ENCODE measurements at regions not wholly inside any gene's neighbourhood (a gene's known extent, or its start where the extent isn't known, plus 50 kb on each side); places are given as distances from the start of the nearest gene placed in this dataset.

DNA sequence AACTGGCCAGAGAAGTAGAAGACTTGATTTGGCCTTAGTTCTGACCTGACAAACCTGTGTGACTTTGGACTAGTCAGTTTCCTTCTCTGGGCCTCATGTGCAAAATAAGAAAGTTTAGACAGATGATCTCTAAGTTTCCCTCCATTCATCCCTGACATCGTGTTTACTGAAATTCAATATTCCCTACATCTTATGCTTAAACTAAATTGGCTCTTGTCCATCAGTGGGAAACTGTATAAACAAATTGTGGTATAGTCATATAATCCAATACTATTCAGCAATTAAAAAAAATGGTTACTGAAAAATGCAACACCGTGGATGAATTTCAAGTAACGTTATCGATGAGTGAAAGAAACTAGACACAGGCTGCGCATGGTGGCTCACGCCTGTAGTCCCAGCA, 64.4 kb upstream of the HRH1 start:
- DNase-seq (ENCODE audit: extremely low read depth in 1 of 2, low read depth in 1 of 2) = no peak

- no peak for DNase-seq (ENCODE audit: extremely low read depth in 1 of 2, low read depth in 1 of 2)
Observed at GRCh38 chr3:11090551-11090950, 63.7 kb upstream of the HRH1 start.

GRCh38 chr3:11091088-11091590, 63.2 kb upstream of the HRH1 start:
- DNase-seq (ENCODE audit: extremely low read depth in 1 of 2, low read depth in 1 of 2) = no peak

GRCh38 chr3:11091791-11092190, 62.5 kb upstream of the HRH1 start:
- DNase-seq (ENCODE audit: extremely low read depth in 1 of 2, low read depth in 1 of 2) = no peak

- DNase-seq (ENCODE audit: extremely low read depth in 1 of 2, low read depth in 1 of 2) = no peak
Observed at GRCh38 chr3:11093823-11094340, 60.4 kb upstream of the HRH1 start.

DNA sequence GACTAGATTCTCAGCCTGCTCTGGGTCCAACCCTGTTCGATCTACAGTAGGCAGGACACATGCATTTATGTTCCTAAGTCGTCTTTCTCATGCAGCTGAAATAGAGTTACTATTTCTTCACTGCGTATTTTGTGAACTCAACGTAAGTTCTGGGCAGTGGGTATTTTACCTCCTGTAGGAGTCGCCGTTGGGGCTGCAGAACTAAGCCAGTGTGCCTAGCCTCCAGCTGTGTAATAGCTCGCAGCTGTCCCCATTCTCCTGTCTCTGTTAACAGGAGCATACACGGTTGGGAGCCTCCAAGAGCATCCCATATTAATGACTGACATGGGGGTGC, 58.4 kb upstream of the HRH1 start:
- no peak for DNase-seq (ENCODE audit: extremely low read depth in 1 of 2, low read depth in 1 of 2)

GRCh38 chr3:11096266-11097139, 57.8 kb upstream of the HRH1 start:
- DNase-seq (ENCODE audit: extremely low read depth in 1 of 2, low read depth in 1 of 2) = peak in 1 of 2 donors; percentile 23

DNA sequence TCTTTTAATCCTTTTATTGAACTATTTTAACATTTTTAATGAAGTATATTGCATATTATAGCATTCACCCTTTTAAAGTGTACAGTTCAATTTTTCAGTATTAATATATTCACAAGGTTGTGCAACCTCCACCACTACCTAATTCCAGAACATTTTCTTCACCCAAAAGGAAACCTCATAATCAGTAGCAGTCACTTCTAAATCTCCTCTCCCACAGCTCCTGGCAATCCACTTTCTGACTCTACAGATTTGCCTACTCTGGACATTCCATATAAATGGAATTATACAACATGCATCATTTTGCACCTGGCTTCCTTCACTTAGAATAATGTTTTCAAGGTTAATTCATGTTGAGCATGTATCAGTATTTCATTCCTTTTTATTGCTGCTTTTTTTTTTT, 55.0 kb upstream of the HRH1 start:
- DNase-seq (ENCODE audit: extremely low read depth in 1 of 2, low read depth in 1 of 2) = no peak

All from activated CD8-positive, alpha-beta memory T cell treated with anti-CD3 and anti-CD28 coated beads for 1 hour (primary cell).